ENCODE measurements at regions not wholly inside any gene's neighbourhood (a gene's known extent, or its start where the extent isn't known, plus 50 kb on each side); places are given as distances from the start of the nearest gene placed in this dataset.

DNA sequence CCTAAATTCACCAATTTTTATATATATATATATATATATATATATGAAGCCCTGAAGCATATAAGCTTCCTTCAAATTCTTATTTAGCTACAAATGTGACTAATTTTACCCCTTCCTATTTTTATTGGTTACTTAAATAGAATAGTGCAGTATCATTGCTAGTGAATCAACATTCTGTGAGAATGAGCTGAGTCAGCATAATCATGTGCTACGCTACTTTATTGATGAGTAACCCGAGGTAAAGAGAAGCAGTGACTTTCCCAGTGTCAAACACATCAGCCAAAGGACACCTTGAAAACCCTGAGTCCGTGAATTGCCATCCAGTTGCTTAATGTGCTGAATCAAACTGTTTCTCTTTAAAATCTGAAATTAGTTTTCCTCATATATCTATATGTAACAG lies 546.2 kb downstream of the DMRTA1 start:
- ATAC-seq: no peak
- WGBS (ENCODE audit: insufficient coverage): 79% methylated on average over 3 of the region's 3 CpGs
- H3K27ac Mint-ChIP-seq: no peak overlapping the region

DNA sequence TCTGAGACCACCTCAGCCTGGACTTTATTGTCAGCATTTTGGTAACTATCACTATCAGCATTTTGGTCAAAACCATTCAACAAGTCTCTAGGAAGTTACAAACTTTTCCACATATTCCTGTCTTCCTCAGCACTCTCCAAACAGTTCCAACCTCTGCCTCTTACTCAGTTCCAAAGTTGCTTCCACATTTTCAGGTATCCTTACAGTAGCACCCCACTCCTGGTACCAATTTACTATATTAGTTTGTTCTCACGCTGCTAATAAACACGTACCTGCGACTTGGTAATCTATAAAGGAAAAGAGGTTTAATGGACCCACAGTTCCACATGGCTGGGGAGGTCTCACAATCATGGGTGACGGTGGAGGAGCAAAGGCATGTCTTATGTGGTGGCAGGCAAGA lies 551.3 kb downstream of the DMRTA1 start:
- Mint-ChIP-seq H3K27ac (no peak overlapping the region), H3K9me3 (peaks cover 19 to 21% of the 10 kb centered on the region in 2 donors), H3K4me1 (no peaks in the 10 kb centered on the region), H3K36me3 (peaks cover 8% of the 10 kb centered on the region), H3K4me3 (no peak overlapping the region), H3K27me3 (ENCODE audit: low read depth in 2 of 2) (no peaks in the 10 kb centered on the region)
- Histone ChIP-seq H3K4me1 (ENCODE audit: control insufficient read depth, insufficient read depth, low read length) (no peaks in the 10 kb centered on the region), H3K27me3 (ENCODE audit: control insufficient read depth, insufficient read depth, low read length) (no peaks in the 10 kb centered on the region), H3K27ac (ENCODE audit: low read length) (no peak overlapping the region), H3K9me3 (ENCODE audit: control insufficient read depth, insufficient read depth, low read length) (peaks cover 15% of the 10 kb centered on the region), H3K36me3 (ENCODE audit: control insufficient read depth, insufficient read depth, low read length) (no peaks in the 10 kb centered on the region), H3K4me3 (ENCODE audit: low read length) (no peak overlapping the region)
- ATAC-seq: no peak
- TF ChIP-seq, protein P1, sequence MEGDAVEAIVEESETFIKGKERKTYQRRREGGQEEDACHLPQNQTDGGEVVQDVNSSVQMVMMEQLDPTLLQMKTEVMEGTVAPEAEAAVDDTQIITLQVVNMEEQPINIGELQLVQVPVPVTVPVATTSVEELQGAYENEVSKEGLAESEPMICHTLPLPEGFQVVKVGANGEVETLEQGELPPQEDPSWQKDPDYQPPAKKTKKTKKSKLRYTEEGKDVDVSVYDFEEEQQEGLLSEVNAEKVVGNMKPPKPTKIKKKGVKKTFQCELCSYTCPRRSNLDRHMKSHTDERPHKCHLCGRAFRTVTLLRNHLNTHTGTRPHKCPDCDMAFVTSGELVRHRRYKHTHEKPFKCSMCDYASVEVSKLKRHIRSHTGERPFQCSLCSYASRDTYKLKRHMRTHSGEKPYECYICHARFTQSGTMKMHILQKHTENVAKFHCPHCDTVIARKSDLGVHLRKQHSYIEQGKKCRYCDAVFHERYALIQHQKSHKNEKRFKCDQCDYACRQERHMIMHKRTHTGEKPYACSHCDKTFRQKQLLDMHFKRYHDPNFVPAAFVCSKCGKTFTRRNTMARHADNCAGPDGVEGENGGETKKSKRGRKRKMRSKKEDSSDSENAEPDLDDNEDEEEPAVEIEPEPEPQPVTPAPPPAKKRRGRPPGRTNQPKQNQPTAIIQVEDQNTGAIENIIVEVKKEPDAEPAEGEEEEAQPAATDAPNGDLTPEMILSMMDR (IDR thresholded peaks at IDR 0.05): no peak
- DNase-seq: no peak
- intact Hi-C loops (cut with micrococcal nuclease): no loop called here
- 95% methylated on average over 4 of the region's 4 CpGs for WGBS (ENCODE audit: insufficient coverage)

More for the DNA sequence above, 546.2 kb downstream of the DMRTA1 start:
- Mint-ChIP-seq H3K36me3 (peaks cover 5% of the 10 kb centered on the region), H3K4me3 (no peak overlapping the region), H3K27me3 (ENCODE audit: low read depth in 2 of 2) (no peaks in the 10 kb centered on the region), H3K9me3 (peaks cover 12 to 22% of the 10 kb centered on the region in 2 donors), H3K4me1 (no peaks in the 10 kb centered on the region)
- Histone ChIP-seq H3K9me3 (ENCODE audit: control insufficient read depth, insufficient read depth, low read length) (peaks cover 8% of the 10 kb centered on the region), H3K4me1 (ENCODE audit: control insufficient read depth, insufficient read depth, low read length) (no peaks in the 10 kb centered on the region), H3K4me3 (ENCODE audit: low read length) (no peak overlapping the region), H3K36me3 (ENCODE audit: control insufficient read depth, insufficient read depth, low read length) (no peaks in the 10 kb centered on the region), H3K27me3 (ENCODE audit: control insufficient read depth, insufficient read depth, low read length) (no peaks in the 10 kb centered on the region), H3K27ac (ENCODE audit: low read length) (no peak overlapping the region)
- TF ChIP-seq, protein P1 (IDR thresholded peaks at IDR 0.05): no peak
- DNase-seq: no peak
- intact Hi-C loops (cut with micrococcal nuclease): no loop called here

- no peaks in the 10 kb centered on the region for H3K36me3 Mint-ChIP-seq
- WGBS (ENCODE audit: insufficient coverage): 78% methylated on average over 5 of the region's 5 CpGs
- intact Hi-C loops (cut with micrococcal nuclease): no loop called here
- no peak for DNase-seq
- TF ChIP-seq, protein P1 (IDR thresholded peaks at IDR 0.05): no peak
- Histone ChIP-seq H3K27me3 (ENCODE audit: control insufficient read depth, insufficient read depth, low read length) (no peaks in the 10 kb centered on the region), H3K4me3 (ENCODE audit: low read length) (no peak overlapping the region), H3K27ac (ENCODE audit: low read length) (no peak overlapping the region), H3K36me3 (ENCODE audit: control insufficient read depth, insufficient read depth, low read length) (no peaks in the 10 kb centered on the region), H3K9me3 (ENCODE audit: control insufficient read depth, insufficient read depth, low read length) (peaks cover 3% of the 10 kb centered on the region), H3K4me1 (ENCODE audit: control insufficient read depth, insufficient read depth, low read length) (no peaks in the 10 kb centered on the region)
- no peaks in the 10 kb centered on the region for H3K4me1 Mint-ChIP-seq
- H3K9me3 Mint-ChIP-seq: peaks cover 9 to 15% of the 10 kb centered on the region in 2 donors
- H3K4me3 Mint-ChIP-seq: no peak overlapping the region
- ATAC-seq: no peak
- H3K27ac Mint-ChIP-seq: no peak overlapping the region
- no peaks in the 10 kb centered on the region for H3K27me3 Mint-ChIP-seq (ENCODE audit: low read depth in 2 of 2)
These were observed 558.5 kb downstream of the DMRTA1 start for GRCh38 chr9:23005156-23005555.

DNA sequence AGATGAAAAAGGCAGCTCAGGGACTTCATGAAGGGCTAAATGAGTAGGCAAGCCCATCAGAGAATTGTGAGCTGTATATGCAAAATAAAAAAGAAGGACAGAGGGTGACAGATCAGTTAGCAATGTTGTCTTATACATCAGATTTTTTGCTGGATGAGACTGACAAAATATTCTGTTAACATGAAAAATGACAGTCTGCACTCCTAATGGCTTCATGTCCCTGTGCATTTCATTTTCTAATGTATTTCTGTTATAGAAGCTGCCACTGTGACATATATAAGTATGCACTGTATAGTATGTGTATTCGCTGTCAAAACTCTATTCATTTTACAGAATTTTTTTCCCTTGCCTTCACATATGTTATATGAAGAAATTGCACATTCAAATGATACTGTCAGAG lies 559.5 kb downstream of the DMRTA1 start:
- Mint-ChIP-seq H3K4me1 (no peaks in the 10 kb centered on the region), H3K27me3 (ENCODE audit: low read depth in 2 of 2) (no peaks in the 10 kb centered on the region), H3K4me3 (no peak overlapping the region), H3K9me3 (peaks cover 9 to 16% of the 10 kb centered on the region in 2 donors), H3K36me3 (no peaks in the 10 kb centered on the region), H3K27ac (no peak overlapping the region)
- Histone ChIP-seq H3K4me3 (ENCODE audit: low read length) (no peak overlapping the region), H3K27ac (ENCODE audit: low read length) (no peak overlapping the region), H3K27me3 (ENCODE audit: control insufficient read depth, insufficient read depth, low read length) (no peaks in the 10 kb centered on the region), H3K36me3 (ENCODE audit: control insufficient read depth, insufficient read depth, low read length) (no peaks in the 10 kb centered on the region), H3K4me1 (ENCODE audit: control insufficient read depth, insufficient read depth, low read length) (no peaks in the 10 kb centered on the region), H3K9me3 (ENCODE audit: control insufficient read depth, insufficient read depth, low read length) (peaks cover 3% of the 10 kb centered on the region)
- ATAC-seq (no peak), DNase-seq (no peak)
- TF ChIP-seq, protein P1 (IDR thresholded peaks at IDR 0.05): no peak
- intact Hi-C loops (cut with micrococcal nuclease): no loop called here
- no CpG with 5 or more reads among the region's 1 CpG for WGBS (ENCODE audit: insufficient coverage)
